NB4 (cell line): ENCODE measurements at regions not wholly inside any gene's neighbourhood (a gene's known extent, or its start where the extent isn't known, plus 50 kb on each side); places are given as distances from the start of the nearest gene placed in this dataset.

Experiments used
- MYC ChIP-seq: IDR thresholded peaks from 2 replicates; pipeline ENCODE4 v1.6.1; 2011; ENCODE audit warnings: low read depth, low read length
- POLR2A ChIP-seq: IDR thresholded peaks from 2 replicates; pipeline ENCODE4 v1.6.1; 2011; ENCODE audit warnings: mild to moderate bottlenecking; ENCODE audit not compliant: insufficient read length; ENCODE audit errors: extremely low read depth
- TF ChIP-seq, protein P1 (sequence below): IDR thresholded peaks from one replicate; pipeline ENCODE4 v1.5.1; 2012; ENCODE audit warnings: low read depth, low read length

DNA sequence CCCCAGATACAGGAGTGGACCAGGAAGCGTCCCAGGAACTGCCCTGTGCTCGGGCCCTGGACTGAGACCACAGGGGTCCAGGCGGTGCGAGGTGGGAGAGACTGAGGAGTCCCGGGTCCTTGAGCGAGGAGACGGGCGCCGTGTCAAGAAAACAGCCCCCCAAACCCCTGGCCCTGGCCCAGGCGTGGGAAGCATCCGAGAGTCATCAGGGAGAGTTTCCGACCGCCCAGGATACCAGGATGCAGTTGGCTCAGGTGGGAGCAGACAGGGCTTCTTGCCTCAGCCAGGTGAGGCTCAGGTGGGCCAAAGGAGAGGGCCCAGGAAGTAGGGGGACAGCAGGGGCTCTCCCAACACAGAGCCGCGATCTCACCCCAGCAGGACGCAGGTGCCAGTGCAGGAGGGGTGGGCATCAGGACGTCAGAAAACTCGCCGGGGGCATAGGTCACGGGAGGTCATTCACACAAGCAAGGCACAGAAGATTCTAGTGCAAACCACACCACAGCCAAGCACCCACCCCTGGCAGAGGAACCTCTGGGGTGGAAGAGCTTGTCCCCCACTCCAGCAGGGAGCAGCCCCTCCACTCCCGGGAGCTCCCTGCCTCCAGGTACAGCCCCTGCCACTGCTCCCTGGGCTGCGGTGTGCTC lies 102.5 kb upstream of the EIF5 start:
- TF ChIP-seq, protein P1, sequence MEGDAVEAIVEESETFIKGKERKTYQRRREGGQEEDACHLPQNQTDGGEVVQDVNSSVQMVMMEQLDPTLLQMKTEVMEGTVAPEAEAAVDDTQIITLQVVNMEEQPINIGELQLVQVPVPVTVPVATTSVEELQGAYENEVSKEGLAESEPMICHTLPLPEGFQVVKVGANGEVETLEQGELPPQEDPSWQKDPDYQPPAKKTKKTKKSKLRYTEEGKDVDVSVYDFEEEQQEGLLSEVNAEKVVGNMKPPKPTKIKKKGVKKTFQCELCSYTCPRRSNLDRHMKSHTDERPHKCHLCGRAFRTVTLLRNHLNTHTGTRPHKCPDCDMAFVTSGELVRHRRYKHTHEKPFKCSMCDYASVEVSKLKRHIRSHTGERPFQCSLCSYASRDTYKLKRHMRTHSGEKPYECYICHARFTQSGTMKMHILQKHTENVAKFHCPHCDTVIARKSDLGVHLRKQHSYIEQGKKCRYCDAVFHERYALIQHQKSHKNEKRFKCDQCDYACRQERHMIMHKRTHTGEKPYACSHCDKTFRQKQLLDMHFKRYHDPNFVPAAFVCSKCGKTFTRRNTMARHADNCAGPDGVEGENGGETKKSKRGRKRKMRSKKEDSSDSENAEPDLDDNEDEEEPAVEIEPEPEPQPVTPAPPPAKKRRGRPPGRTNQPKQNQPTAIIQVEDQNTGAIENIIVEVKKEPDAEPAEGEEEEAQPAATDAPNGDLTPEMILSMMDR, result no peak
- TF ChIP-seq MYC, result no peak
- TF ChIP-seq POLR2A, result no peak
